Body of pancreas (tissue), 4 donors: ENCODE measurements at regions not wholly inside any gene's neighbourhood (a gene's known extent, or its start where the extent isn't known, plus 50 kb on each side); places are given as distances from the start of the nearest gene placed in this dataset.

Source experiments
- ATAC-seq: fragments of 150-250 bp; one replicate; pipeline ENCODE4 v1.9.1; 2016
- DNase-seq, 4 donors: peaks; one replicate each; pipeline ENCODE4 v3.0.0-alpha.2; 2019
- H3K27ac ChIP-seq, 4 donors: fragments of 200-600 bp; sonication (generic); 1 replicate in 3 of 4; 2 replicates in 1 of 4; pipeline versions ENCODE4 v1.5.1 to v1.6.1; 2016 to 2019; ENCODE audit warnings: mild to moderate bottlenecking in 1 of 4, mixed read lengths in 1 of 4, moderate library complexity in 1 of 4
- H3K27me3 ChIP-seq, 2 donors: fragments of 200-600 bp; sonication (generic); one replicate each; pipeline ENCODE4 v1.6.0; 2016; ENCODE audit warnings: mild to moderate bottlenecking in 1 of 2
- H3K36me3 ChIP-seq, 2 donors: fragments of 200-600 bp; sonication (generic); replicated peaks in 1 of 2; 2 replicates each; pipeline ENCODE4 v1.5.1; 2016; ENCODE audit warnings: low read depth in 2 of 2; ENCODE audit not compliant: insufficient read depth in 1 of 2
- H3K4me1 ChIP-seq: fragments of 200-600 bp; sonication (generic); one replicate; pipeline ENCODE4 v1.6.0; 2016
- H3K4me3 ChIP-seq, 2 donors: fragments of 200-600 bp; sonication (generic); 1 replicate in 1 of 2; 2 replicates in 1 of 2; pipeline ENCODE4 v1.5.1; 2016 to 2019
- H3K9me3 ChIP-seq, 3 donors: fragments of 200-600 bp; sonication (generic); 1 replicate in 2 of 3; 2 replicates in 1 of 3; pipeline ENCODE4 v1.5.1; 2016
- CTCF ChIP-seq, 7 experiments: fragments of 450-650 bp in 4 of 7; fragments of 200-600 bp in 3 of 7; sonication (generic) in 3 of 7; IDR thresholded peaks; one replicate each; pipeline ENCODE4 v1.5.1; 2016 to 2019; ENCODE audit warnings: antibody characterized with exemption in 7 of 7
- POLR2A ChIP-seq, 3 donors: fragments of 450-650 bp; IDR thresholded peaks; one replicate each; pipeline ENCODE4 v1.6.1; 2016; ENCODE audit warnings: antibody characterized with exemption in 3 of 3, mild to moderate bottlenecking in 2 of 3
- WGBS, 2 donors: methylation state at CpG; one replicate each; pipeline ENCODE4 v1.1.5; 2017; 5-methylcytosine and 5-hydroxymethylcytosine counted together
- intact Hi-C: fragments of 100-400 bp; cut with DNase I; formaldehyde crosslinking; loops from one replicate; pipeline ENCODE4 v1.15.1; 2023

GRCh38 chr11:70504246-70505020 lies 106.1 kb downstream of the CTTN start:
- no peaks in the 10 kb centered on the region for H3K27me3 ChIP-seq
- no peak overlapping the region for H3K4me3 ChIP-seq
- H3K27ac ChIP-seq: no peak overlapping the region
- H3K36me3 ChIP-seq: no peaks in the 10 kb centered on the region
- H3K9me3 ChIP-seq: no peaks in the 10 kb centered on the region
- intact Hi-C loops: no loop called here
- no peak for DNase-seq
- 91 to 95% methylated on average over 15 to 19 of the region's 19 CpGs for WGBS, 2 donors
- no peak for ATAC-seq
- TF ChIP-seq CTCF (IDR thresholded peaks at IDR 0.05) (no peak), POLR2A (IDR thresholded peaks at IDR 0.05) (no peak)
- H3K4me1 ChIP-seq: no peaks in the 10 kb centered on the region

- no peak for ATAC-seq
- WGBS, 2 donors: 82% methylated on average over 11 of the region's 11 CpGs; no CpG with 5 or more reads in 1 of the 2 donors
- H3K27me3 ChIP-seq: no peaks in the 10 kb centered on the region
- H3K4me1 ChIP-seq: no peaks in the 10 kb centered on the region
- no peak for DNase-seq
- TF ChIP-seq CTCF (IDR thresholded peaks at IDR 0.05) (no peak), POLR2A (IDR thresholded peaks at IDR 0.05) (no peak)
- no peaks in the 10 kb centered on the region for H3K36me3 ChIP-seq
- H3K27ac ChIP-seq: no peak overlapping the region
- H3K9me3 ChIP-seq: no peaks in the 10 kb centered on the region
- intact Hi-C loops: no loop called here
- no peak overlapping the region for H3K4me3 ChIP-seq
Observed at GRCh38 chr11:70505331-70505731, 107.0 kb downstream of the CTTN start.

- TF ChIP-seq CTCF (IDR thresholded peaks at IDR 0.05): no peak
- no peak for TF ChIP-seq POLR2A (IDR thresholded peaks at IDR 0.05)
- Histone ChIP-seq H3K36me3 (no peaks in the 10 kb centered on the region), H3K9me3 (no peaks in the 10 kb centered on the region), H3K4me1 (no peaks in the 10 kb centered on the region), H3K4me3 (no peak overlapping the region), H3K27me3 (no peaks in the 10 kb centered on the region), H3K27ac (no peak overlapping the region)
- no peak for DNase-seq
- intact Hi-C loops: no loop called here
- WGBS, 2 donors: 72 to 84% methylated on average over 12 to 14 of the region's 15 CpGs
- ATAC-seq: no peak
Observed at GRCh38 chr11:70505761-70506657, 107.7 kb downstream of the CTTN start.

- ATAC-seq: no peak
- no peak for DNase-seq
- no peaks in the 10 kb centered on the region for H3K4me1 ChIP-seq
- intact Hi-C loops: no loop called here
- TF ChIP-seq POLR2A (IDR thresholded peaks at IDR 0.05) (no peak), CTCF (IDR thresholded peaks at IDR 0.05) (no peak)
- no peak overlapping the region for H3K27ac ChIP-seq
- WGBS, 2 donors: 78 to 83% methylated on average over 1 to 5 of the region's 5 CpGs
- H3K36me3 ChIP-seq: no peaks in the 10 kb centered on the region
- H3K9me3 ChIP-seq: no peaks in the 10 kb centered on the region
- no peaks in the 10 kb centered on the region for H3K27me3 ChIP-seq
- no peak overlapping the region for H3K4me3 ChIP-seq
Observed at GRCh38 chr11:70506658-70506970, 108.3 kb downstream of the CTTN start.
